Karpas-422 (cell line): ENCODE measurements at regions not wholly inside any gene's neighbourhood (a gene's known extent, or its start where the extent isn't known, plus 50 kb on each side); places are given as distances from the start of the nearest gene placed in this dataset.

Experiments
- DNase-seq: peaks from one replicate; pipeline ENCODE4 v3.0.0-alpha.2; 2015
- H2AFZ ChIP-seq: fragments of 200-600 bp; sonication (generic); 2 replicates; pipeline ENCODE4 v1.6.1; 2014; ENCODE audit warnings: antibody characterized with exemption, low read length, mixed read lengths
- H3K27ac ChIP-seq: fragments of 200-600 bp; sonication (generic); 2 replicates; pipeline ENCODE4 v1.5.1; 2014; ENCODE audit warnings: mild to moderate bottlenecking, low read length, moderate library complexity
- H3K27me3 ChIP-seq: fragments of 200-600 bp; sonication (generic); 2 replicates; pipeline ENCODE4 v1.6.1; 2014; ENCODE audit warnings: low read length, mixed read lengths
- H3K36me3 ChIP-seq: fragments of 200-600 bp; sonication (generic); 2 replicates; pipeline ENCODE4 v1.6.1; 2014; ENCODE audit warnings: low read length, mixed read lengths; ENCODE audit not compliant: insufficient read depth
- H3K4me1 ChIP-seq: fragments of 200-600 bp; sonication (generic); 2 replicates; pipeline ENCODE4 v1.6.1; 2014; ENCODE audit warnings: mild to moderate bottlenecking, low read length, mixed read lengths
- H3K4me2 ChIP-seq: fragments of 200-600 bp; sonication (generic); 2 replicates; pipeline ENCODE4 v1.6.1; 2014; ENCODE audit warnings: low read length, low read depth, mild to moderate bottlenecking; ENCODE audit not compliant: poor library complexity, severe bottlenecking
- H3K4me3 ChIP-seq: fragments of 200-600 bp; sonication (generic); 2 replicates; pipeline ENCODE4 v1.5.1; 2014; ENCODE audit warnings: mild to moderate bottlenecking, antibody characterized with exemption, low read length, mixed read lengths
- H3K79me2 ChIP-seq: fragments of 200-600 bp; sonication (generic); 2 replicates; pipeline ENCODE4 v1.6.1; 2014; ENCODE audit warnings: mild to moderate bottlenecking, low read length, mixed read lengths
- H3K9ac ChIP-seq: fragments of 200-600 bp; sonication (generic); 2 replicates; pipeline ENCODE4 v1.6.0; 2014; ENCODE audit warnings: low read length
- H3K9me2 ChIP-seq: fragments of 200-600 bp; sonication (generic), shearing (Covaris generic); replicated peaks from 2 replicates; pipeline ENCODE4 v1.6.0; 2014; ENCODE audit warnings: mild to moderate bottlenecking, low read length, moderate library complexity; ENCODE audit not compliant: insufficient read depth
- H3K9me3 ChIP-seq: fragments of 300-700, 200-600 bp; sonication (generic); 2 replicates; pipeline ENCODE4 v1.6.1; 2014; ENCODE audit warnings: low read length, mixed read lengths
- H4K20me1 ChIP-seq: fragments of 200-600 bp; sonication (generic); 2 replicates; pipeline ENCODE4 v1.6.1; 2014; ENCODE audit warnings: mild to moderate bottlenecking, antibody characterized with exemption, low read length, low read depth; ENCODE audit not compliant: insufficient read depth

DNA sequence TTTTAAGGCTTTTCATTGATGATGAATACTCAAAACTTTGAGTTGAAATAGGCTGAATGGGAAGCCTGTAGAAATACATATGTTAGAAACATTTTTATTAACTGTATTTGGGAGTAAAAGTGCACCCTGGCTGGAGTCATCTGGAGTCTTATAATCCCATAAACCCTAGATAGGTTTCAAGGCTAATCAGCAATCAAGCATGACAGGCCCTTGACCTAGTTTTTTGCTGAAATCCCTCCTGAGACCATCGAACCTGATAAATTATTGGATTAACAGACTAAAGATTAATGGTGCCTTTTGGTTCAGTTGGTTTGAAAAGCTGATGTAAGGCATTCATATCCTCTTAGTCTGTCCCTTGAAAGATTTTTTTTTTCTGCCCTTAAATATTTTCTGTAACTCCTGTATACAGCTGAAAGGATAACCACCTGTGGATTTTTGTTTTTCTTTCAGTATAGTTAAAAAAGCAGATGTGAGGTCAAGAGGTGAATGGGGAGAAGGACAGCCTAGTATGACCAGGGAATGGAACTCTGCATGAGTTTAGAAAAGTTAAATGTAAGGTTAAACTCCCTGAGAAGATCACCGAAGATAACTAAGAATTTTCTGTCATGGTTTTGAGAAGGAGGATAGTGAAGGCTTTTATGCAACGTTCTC is 69.4 kb upstream of the STXBP5L start:
- H3K27me3 ChIP-seq: no peaks in the 10 kb centered on the region
- H3K79me2 ChIP-seq: no peaks in the 10 kb centered on the region
- no peak overlapping the region for H2AFZ ChIP-seq
- H3K4me1 ChIP-seq: peaks cover 14% of the 10 kb centered on the region
- no peak overlapping the region for H3K4me3 ChIP-seq
- peak overlapping the region; percentile 16 for H3K4me2 ChIP-seq
- no peak overlapping the region for H3K9ac ChIP-seq
- no peak overlapping the region for H3K27ac ChIP-seq
- no peaks in the 10 kb centered on the region for H3K36me3 ChIP-seq
- H3K9me2 ChIP-seq: no peaks in the 10 kb centered on the region
- no peak for DNase-seq
- no peaks in the 10 kb centered on the region for H4K20me1 ChIP-seq
- H3K9me3 ChIP-seq: no peaks in the 10 kb centered on the region

DNA sequence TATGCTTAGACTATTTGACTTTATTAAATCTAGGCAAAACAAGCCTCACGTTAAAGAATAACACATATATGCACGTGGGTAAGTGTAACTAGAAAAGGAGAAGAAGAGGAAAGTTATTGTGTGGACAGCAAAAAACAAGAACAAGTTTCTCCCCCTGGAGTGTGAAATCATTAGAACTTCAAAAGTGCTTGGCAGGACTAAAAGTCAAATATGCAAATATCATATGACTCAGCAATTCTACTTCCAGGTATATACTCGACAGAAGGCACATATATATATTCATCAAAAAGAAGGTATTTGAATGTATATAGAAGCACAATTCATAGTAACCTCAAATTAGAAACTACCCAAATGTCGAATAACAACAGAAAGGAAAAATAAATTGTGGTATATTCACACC is 68.9 kb upstream of the STXBP5L start:
- Histone ChIP-seq H4K20me1 (no peaks in the 10 kb centered on the region), H3K27me3 (no peaks in the 10 kb centered on the region), H2AFZ (no peak overlapping the region), H3K9me3 (no peaks in the 10 kb centered on the region), H3K27ac (no peak overlapping the region), H3K79me2 (no peaks in the 10 kb centered on the region), H3K9me2 (no peaks in the 10 kb centered on the region), H3K4me1 (peaks cover 14% of the 10 kb centered on the region), H3K4me2 (peak overlapping the region; percentile 16), H3K9ac (no peak overlapping the region), H3K4me3 (no peak overlapping the region), H3K36me3 (no peaks in the 10 kb centered on the region)
- peak; percentile 63 for DNase-seq

DNA sequence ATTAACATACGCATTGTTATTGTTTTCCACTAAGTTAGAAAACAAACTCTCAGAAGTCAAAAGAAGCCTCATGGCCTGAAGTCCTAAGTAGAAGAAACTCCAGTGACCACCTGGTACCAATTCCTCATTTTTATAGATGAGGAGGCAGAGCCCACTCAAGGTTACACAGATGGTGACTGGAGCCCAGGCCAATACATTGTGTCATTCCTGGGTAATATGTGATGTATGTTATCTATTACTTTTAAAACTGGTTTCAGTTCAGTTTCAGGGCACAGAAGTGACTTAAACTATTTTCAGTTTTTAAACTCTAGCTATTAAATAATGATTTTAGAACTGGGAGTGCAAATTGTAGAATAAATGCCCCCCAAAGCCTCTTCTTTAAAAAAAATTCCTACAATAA is 66.7 kb upstream of the STXBP5L start:
- Histone ChIP-seq H3K9ac (no peak overlapping the region), H3K4me2 (no peak overlapping the region), H3K9me3 (no peaks in the 10 kb centered on the region), H3K36me3 (no peaks in the 10 kb centered on the region), H3K9me2 (no peaks in the 10 kb centered on the region), H3K79me2 (no peaks in the 10 kb centered on the region), H3K4me1 (peaks cover 14% of the 10 kb centered on the region), H3K27me3 (no peaks in the 10 kb centered on the region), H4K20me1 (no peaks in the 10 kb centered on the region), H2AFZ (no peak overlapping the region), H3K4me3 (no peak overlapping the region), H3K27ac (no peak overlapping the region)
- DNase-seq: no peak

DNA sequence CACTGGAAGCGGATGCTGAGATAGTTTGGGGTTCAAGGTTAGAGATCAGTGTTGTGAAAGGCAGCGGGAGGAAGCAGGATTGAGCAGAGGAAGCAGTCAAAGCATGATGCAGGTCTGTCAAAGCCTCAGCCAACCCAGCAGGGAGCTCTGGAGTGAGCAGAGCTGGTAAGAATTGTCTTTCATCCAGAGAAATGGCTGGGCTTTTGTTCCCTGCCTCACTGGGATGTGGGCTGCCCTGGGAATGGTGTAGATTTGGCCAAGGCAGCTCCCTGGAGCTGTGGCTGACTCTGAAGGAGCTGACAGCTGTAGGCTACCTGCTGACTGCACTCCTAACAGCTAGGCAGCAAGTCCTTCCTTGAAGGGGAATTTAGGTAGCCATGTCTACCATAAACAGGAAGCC is 61.9 kb upstream of the STXBP5L start:
- Histone ChIP-seq H3K36me3 (no peaks in the 10 kb centered on the region), H3K4me1 (no peaks in the 10 kb centered on the region), H3K79me2 (no peaks in the 10 kb centered on the region), H3K27ac (no peak overlapping the region), H3K27me3 (no peaks in the 10 kb centered on the region; the same call in 1 of the 2 replicates), H3K9me3 (no peaks in the 10 kb centered on the region), H2AFZ (no peak overlapping the region), H3K4me2 (no peak overlapping the region), H3K9ac (no peak overlapping the region), H3K9me2 (no peaks in the 10 kb centered on the region), H3K4me3 (no peak overlapping the region), H4K20me1 (no peaks in the 10 kb centered on the region)
- DNase-seq: no peak

DNA sequence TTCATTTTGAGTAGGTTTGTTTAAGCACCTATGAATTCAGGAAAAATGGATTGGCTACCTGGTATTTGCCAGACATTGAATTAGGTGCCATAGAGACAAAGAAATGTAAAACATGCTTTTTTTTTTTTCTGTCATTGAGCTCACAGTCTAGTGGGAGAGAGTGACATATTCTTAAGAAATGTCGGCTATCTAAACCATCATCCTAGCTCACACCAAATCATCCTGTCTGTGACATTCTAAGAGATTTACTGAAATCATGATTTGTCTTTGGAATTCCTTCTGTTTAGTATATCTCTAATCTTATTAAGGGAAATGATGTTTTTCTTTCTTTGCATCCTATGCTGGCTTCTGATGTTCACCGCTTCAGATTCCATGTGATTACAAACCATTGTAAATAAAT is 59.5 kb upstream of the STXBP5L start:
- Histone ChIP-seq H2AFZ (no peak overlapping the region), H3K4me2 (no peak overlapping the region), H3K36me3 (no peaks in the 10 kb centered on the region), H3K9me3 (no peaks in the 10 kb centered on the region), H4K20me1 (no peaks in the 10 kb centered on the region), H3K27ac (no peak overlapping the region), H3K9ac (no peak overlapping the region), H3K9me2 (no peaks in the 10 kb centered on the region), H3K27me3 (no peaks in the 10 kb centered on the region; the same call in 1 of the 2 replicates), H3K79me2 (no peaks in the 10 kb centered on the region), H3K4me1 (peaks cover 10% of the 10 kb centered on the region), H3K4me3 (no peak overlapping the region)
- no peak for DNase-seq

DNA sequence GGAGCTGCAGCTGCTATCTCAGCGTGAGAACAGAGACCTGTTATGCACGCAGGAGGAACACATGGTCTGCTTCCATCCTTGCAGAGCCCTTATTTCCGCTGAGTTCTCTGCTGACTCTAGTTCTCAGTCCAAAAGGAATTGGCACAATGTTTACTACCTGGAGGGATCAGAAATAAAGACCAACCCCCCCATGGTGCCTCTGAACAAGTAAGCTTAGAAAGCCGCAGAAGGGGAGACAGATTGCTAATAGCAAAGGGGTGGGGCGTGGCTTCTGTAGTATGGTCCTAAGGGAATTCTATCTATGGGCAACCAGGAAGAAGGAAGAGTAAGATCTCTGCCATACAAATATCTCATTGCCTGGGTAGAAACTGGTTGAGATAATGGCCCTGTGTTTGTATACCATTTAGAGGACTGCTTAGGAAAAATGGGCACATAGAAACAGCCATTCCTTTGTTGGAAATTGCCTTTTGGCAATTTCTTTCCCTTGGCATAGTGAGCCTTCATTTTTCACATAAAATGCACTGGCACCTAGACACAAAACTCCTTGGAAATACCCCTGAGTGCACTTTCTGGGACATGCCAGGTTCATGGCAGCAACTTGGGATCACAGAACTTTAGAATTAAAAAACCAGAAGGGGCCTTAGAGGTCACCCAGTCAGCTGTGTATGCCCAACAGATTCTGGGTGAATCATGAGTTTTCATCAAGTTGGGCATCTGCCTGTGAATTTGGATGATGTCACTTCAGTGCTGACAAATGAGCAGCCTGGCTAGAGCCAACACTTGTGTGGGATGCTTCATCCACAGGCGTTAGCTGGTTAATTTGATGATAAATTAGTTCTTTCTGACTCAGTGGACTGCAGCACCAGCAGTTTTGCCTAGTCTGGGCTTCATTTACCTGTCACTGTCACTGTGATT is 57.4 kb upstream of the STXBP5L start:
- H2AFZ ChIP-seq: no peak overlapping the region
- no peak overlapping the region for H3K4me2 ChIP-seq
- no peak overlapping the region for H3K4me3 ChIP-seq
- no peaks in the 10 kb centered on the region; the same call in 1 of the 2 replicates for H3K27me3 ChIP-seq
- H3K9me2 ChIP-seq: no peaks in the 10 kb centered on the region
- H3K9ac ChIP-seq: no peak overlapping the region
- H3K79me2 ChIP-seq: no peaks in the 10 kb centered on the region
- no peaks in the 10 kb centered on the region for H4K20me1 ChIP-seq
- H3K36me3 ChIP-seq: no peaks in the 10 kb centered on the region
- no peaks in the 10 kb centered on the region for H3K9me3 ChIP-seq
- H3K27ac ChIP-seq: no peak overlapping the region
- DNase-seq: no peak
- peaks cover 14% of the 10 kb centered on the region for H3K4me1 ChIP-seq

DNA sequence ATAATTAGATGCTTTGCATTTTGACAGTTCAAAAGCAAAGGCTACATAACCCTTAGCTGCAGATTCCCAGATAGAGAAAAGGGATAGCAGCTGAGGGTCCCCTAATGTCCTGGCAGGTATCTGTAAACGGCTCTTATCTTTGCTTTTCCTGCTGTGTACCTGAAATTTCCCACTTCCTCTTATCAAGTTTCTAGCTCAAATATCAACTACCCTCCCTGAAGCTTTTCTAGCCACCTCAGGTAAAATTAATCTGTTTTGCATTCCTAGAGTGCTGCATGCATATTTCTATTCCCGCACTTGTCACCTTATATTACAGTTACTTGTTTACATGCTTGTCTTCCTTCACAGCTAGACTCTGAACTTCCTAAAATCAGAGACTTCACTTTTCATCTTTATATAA is 55.6 kb upstream of the STXBP5L start:
- no peaks in the 10 kb centered on the region for H3K79me2 ChIP-seq
- H3K4me2 ChIP-seq: no peak overlapping the region
- H2AFZ ChIP-seq: no peak overlapping the region
- H3K36me3 ChIP-seq: no peaks in the 10 kb centered on the region
- no peaks in the 10 kb centered on the region for H4K20me1 ChIP-seq
- no peaks in the 10 kb centered on the region for H3K9me2 ChIP-seq
- peaks cover 15% of the 10 kb centered on the region for H3K4me1 ChIP-seq
- no peak overlapping the region for H3K27ac ChIP-seq
- no peak overlapping the region for H3K4me3 ChIP-seq
- no peaks in the 10 kb centered on the region for H3K9me3 ChIP-seq
- DNase-seq: peak; percentile 68
- H3K27me3 ChIP-seq: no peaks in the 10 kb centered on the region; the same call in 1 of the 2 replicates
- H3K9ac ChIP-seq: no peak overlapping the region

DNA sequence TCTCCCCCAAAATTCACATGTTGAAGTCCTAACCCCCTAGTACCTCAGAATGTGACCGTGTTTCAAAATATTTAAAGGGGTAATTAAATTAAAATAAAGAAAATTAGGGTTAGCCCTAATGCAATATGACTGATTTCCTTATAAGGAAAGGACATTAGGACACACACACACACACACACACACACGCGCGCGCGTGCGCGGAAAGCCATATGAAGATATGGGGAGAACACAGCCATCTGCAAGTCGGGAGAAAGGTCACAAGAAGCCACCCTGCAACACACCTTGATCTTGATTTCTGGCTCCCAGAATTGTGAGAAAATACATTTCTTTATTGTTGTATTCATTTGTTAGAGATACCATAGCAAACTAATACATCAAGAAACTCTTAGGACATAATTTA is 54.6 kb upstream of the STXBP5L start:
- Histone ChIP-seq H3K9me3 (no peaks in the 10 kb centered on the region), H3K4me1 (peaks cover 15% of the 10 kb centered on the region), H3K9me2 (no peaks in the 10 kb centered on the region), H3K36me3 (no peaks in the 10 kb centered on the region), H3K79me2 (no peaks in the 10 kb centered on the region), H3K9ac (no peak overlapping the region), H3K27me3 (no peaks in the 10 kb centered on the region; the same call in 1 of the 2 replicates), H3K27ac (no peak overlapping the region), H3K4me2 (no peak overlapping the region), H4K20me1 (no peaks in the 10 kb centered on the region), H3K4me3 (no peak overlapping the region), H2AFZ (no peak overlapping the region)
- DNase-seq: no peak
